ENCODE measurements at regions not wholly inside any gene's neighbourhood (a gene's known extent, or its start where the extent isn't known, plus 50 kb on each side); places are given as distances from the start of the nearest gene placed in this dataset.

- TF ChIP-seq CTCF (IDR thresholded peaks at IDR 0.05) (no peak), POLR2A (IDR thresholded peaks at IDR 0.05) (no peak), POLR2AphosphoS5 (IDR thresholded peaks at IDR 0.05) (no peak)
Measured at GRCh38 chr16:50925758-50926357, 184.0 kb downstream of the CYLD start.
